Jurkat, Clone E6-1 (cell line): ENCODE measurements at regions not wholly inside any gene's neighbourhood (a gene's known extent, or its start where the extent isn't known, plus 50 kb on each side); places are given as distances from the start of the nearest gene placed in this dataset.

Source experiments
- DNase-seq: peaks from one replicate; pipeline ENCODE4 v3.0.0-alpha.2; 2011; ENCODE audit warnings: low read depth, low spot score
- H3K4me3 ChIP-seq: 2 replicates; pipeline ENCODE4 v1.5.1; 2011; ENCODE audit warnings: mild to moderate bottlenecking, low read length, control low read depth, moderate library complexity

- DNase-seq, result no peak
- H3K4me3 ChIP-seq, result no peak overlapping the region
Measured at GRCh38 chr17:33464669-33465280, 171.7 kb upstream of the ASIC2 start.

GRCh38 chr17:33469421-33469820, 176.3 kb upstream of the ASIC2 start:
- H3K4me3 ChIP-seq, result no peak overlapping the region
- DNase-seq, result no peak

GRCh38 chr17:33469911-33470310, 176.8 kb upstream of the ASIC2 start:
- no peak overlapping the region for H3K4me3 ChIP-seq
- no peak for DNase-seq

GRCh38 chr17:33473061-33473460, 180.0 kb upstream of the ASIC2 start:
- no peak for DNase-seq
- no peak overlapping the region for H3K4me3 ChIP-seq

GRCh38 chr17:33474789-33475188, 181.7 kb upstream of the ASIC2 start:
- no peak for DNase-seq
- no peak overlapping the region for H3K4me3 ChIP-seq

- no peak for DNase-seq
- no peak overlapping the region for H3K4me3 ChIP-seq
Measured at GRCh38 chr17:33475594-33475993, 182.5 kb upstream of the ASIC2 start.

GRCh38 chr17:33481652-33482051, 188.6 kb upstream of the ASIC2 start:
- H3K4me3 ChIP-seq, result no peak overlapping the region
- DNase-seq, result no peak

GRCh38 chr17:33482636-33483035, 189.5 kb upstream of the ASIC2 start:
- no peak for DNase-seq
- H3K4me3 ChIP-seq, result no peak overlapping the region

GRCh38 chr17:33484559-33484958, 191.5 kb upstream of the ASIC2 start:
- no peak for DNase-seq
- H3K4me3 ChIP-seq, result no peak overlapping the region

- H3K4me3 ChIP-seq, result no peak overlapping the region
- DNase-seq, result no peak
Measured at GRCh38 chr17:33486135-33486885, 193.2 kb upstream of the ASIC2 start.

- H3K4me3 ChIP-seq, result no peak overlapping the region
- no peak for DNase-seq
Measured at GRCh38 chr17:33487187-33487879, 194.2 kb upstream of the ASIC2 start.

GRCh38 chr17:33491871-33492481, 198.9 kb upstream of the ASIC2 start:
- H3K4me3 ChIP-seq, result no peak overlapping the region
- no peak for DNase-seq

GRCh38 chr17:33492731-33493265, 199.7 kb upstream of the ASIC2 start:
- no peak for DNase-seq
- H3K4me3 ChIP-seq, result no peak overlapping the region

GRCh38 chr17:33493566-33493965, 200.5 kb upstream of the ASIC2 start:
- no peak overlapping the region for H3K4me3 ChIP-seq
- no peak for DNase-seq

GRCh38 chr17:33494151-33494550, 201.1 kb upstream of the ASIC2 start:
- DNase-seq, result no peak
- no peak overlapping the region for H3K4me3 ChIP-seq

- no peak for DNase-seq
- H3K4me3 ChIP-seq, result no peak overlapping the region
Measured at GRCh38 chr17:33497623-33498022, 204.5 kb upstream of the ASIC2 start.

GRCh38 chr17:33498069-33498468, 205.0 kb upstream of the ASIC2 start:
- DNase-seq, result no peak
- no peak overlapping the region for H3K4me3 ChIP-seq

GRCh38 chr17:33499040-33499439, 205.9 kb upstream of the ASIC2 start:
- H3K4me3 ChIP-seq, result no peak overlapping the region
- no peak for DNase-seq

- H3K4me3 ChIP-seq, result no peak overlapping the region
- DNase-seq, result no peak
Measured at GRCh38 chr17:33500151-33500550, 207.1 kb upstream of the ASIC2 start.

- no peak for DNase-seq
- no peak overlapping the region for H3K4me3 ChIP-seq
Measured at GRCh38 chr17:33501185-33501584, 208.1 kb upstream of the ASIC2 start.
